Loucy (cell line): ENCODE measurements at regions not wholly inside any gene's neighbourhood (a gene's known extent, or its start where the extent isn't known, plus 50 kb on each side); places are given as distances from the start of the nearest gene placed in this dataset.

Experiments used
- H2AFZ ChIP-seq: fragments of 200-600 bp; sonication (generic); 2 replicates; pipeline ENCODE4 v1.6.0; 2016; ENCODE audit warnings: antibody characterized with exemption, mild to moderate bottlenecking, low read length, moderate library complexity
- H3F3A ChIP-seq: fragments of 200-600 bp; 2 replicates; pipeline ENCODE4 v1.6.0; 2016; ENCODE audit warnings: antibody characterized with exemption, low read depth, mild to moderate bottlenecking
- H3K27me3 ChIP-seq: fragments of 200-600 bp; sonication (generic); 2 replicates; pipeline ENCODE4 v1.6.1; 2014; ENCODE audit warnings: low read length, mild to moderate bottlenecking; ENCODE audit not compliant: insufficient read depth, poor library complexity, severe bottlenecking
- H3K36me3 ChIP-seq: fragments of 200-600 bp; sonication (generic); 2 replicates; pipeline ENCODE4 v1.6.1; 2016; ENCODE audit warnings: low read length; ENCODE audit not compliant: insufficient read depth
- H3K4me1 ChIP-seq: fragments of 200-600 bp; sonication (generic); 2 replicates; pipeline ENCODE4 v1.5.1; 2014; ENCODE audit warnings: low read length, mild to moderate bottlenecking; ENCODE audit not compliant: insufficient read depth, poor library complexity, severe bottlenecking
- H3K4me2 ChIP-seq: fragments of 200-600 bp; sonication (generic); 2 replicates; pipeline ENCODE4 v1.6.0; 2014; ENCODE audit warnings: antibody characterized with exemption, low read length, low read depth, mild to moderate bottlenecking; ENCODE audit not compliant: poor library complexity, severe bottlenecking
- H3K4me3 ChIP-seq: fragments of 200-600 bp; sonication (generic); 2 replicates; pipeline ENCODE4 v1.5.1; 2014; ENCODE audit warnings: low read length, mild to moderate bottlenecking, mixed read lengths; ENCODE audit not compliant: poor library complexity, severe bottlenecking
- H3K79me2 ChIP-seq: fragments of 200-600 bp; sonication (generic); 2 replicates; pipeline ENCODE4 v1.6.1; 2014; ENCODE audit warnings: low read length; ENCODE audit not compliant: insufficient read depth
- H3K9ac ChIP-seq: fragments of 200-600 bp; sonication (generic); 2 replicates; pipeline ENCODE4 v1.6.0; 2014; ENCODE audit warnings: mild to moderate bottlenecking, low read depth, low read length, moderate library complexity; ENCODE audit not compliant: poor library complexity, severe bottlenecking
- H3K9me2 ChIP-seq: fragments of 200-600 bp; sonication (generic); replicated peaks from 2 replicates; pipeline ENCODE4 v1.6.1; 2016; ENCODE audit warnings: low read depth, low read length, mixed read lengths
- H3K9me3 ChIP-seq: fragments of 200-600 bp; sonication (generic); 2 replicates; pipeline ENCODE4 v1.6.1; 2014; ENCODE audit warnings: mild to moderate bottlenecking, antibody characterized with exemption, low read length, low read depth; ENCODE audit not compliant: insufficient read depth
- H4K20me1 ChIP-seq: fragments of 200-600 bp; sonication (generic); 2 replicates; pipeline ENCODE4 v1.6.0; 2014; ENCODE audit warnings: antibody characterized with exemption, low read length, mild to moderate bottlenecking; ENCODE audit not compliant: insufficient read depth, poor library complexity, severe bottlenecking
- CTCF ChIP-seq: fragments of 200-600 bp; sonication (generic); conservative IDR thresholded peaks from 2 replicates; pipeline ENCODE4 v1.5.1; 2014; ENCODE audit warnings: mild to moderate bottlenecking, antibody characterized with exemption, low read length
- EZH2phosphoT487 ChIP-seq: fragments of 200-600 bp; IDR thresholded peaks from 2 replicates; pipeline ENCODE4 v1.6.1; 2018; ENCODE audit warnings: antibody characterized with exemption, mild to moderate bottlenecking, moderate library complexity, borderline replicate concordance

- Histone ChIP-seq H3K4me1 (no peaks in the 10 kb centered on the region), H3K27me3 (no peaks in the 10 kb centered on the region), H3F3A (no peaks in the 10 kb centered on the region), H3K9ac (no peak overlapping the region), H4K20me1 (no peaks in the 10 kb centered on the region), H3K79me2 (no peaks in the 10 kb centered on the region), H3K9me2 (no peaks in the 10 kb centered on the region), H3K4me2 (no peak overlapping the region), H3K4me3 (no peak overlapping the region), H3K9me3 (no peaks in the 10 kb centered on the region), H2AFZ (no peak overlapping the region), H3K36me3 (no peaks in the 10 kb centered on the region)
- TF ChIP-seq EZH2phosphoT487 (no peak), CTCF (no peak)
These were observed 692.2 kb upstream of the LINC00305 start for GRCh38 chr18:64840911-64841701.

GRCh38 chr18:64810354-64810753 is 661.5 kb upstream of the LINC00305 start:
- no peak overlapping the region for H2AFZ ChIP-seq
- no peaks in the 10 kb centered on the region for H3K9me3 ChIP-seq
- H3K9ac ChIP-seq: no peak overlapping the region
- no peaks in the 10 kb centered on the region for H4K20me1 ChIP-seq
- H3K9me2 ChIP-seq: no peaks in the 10 kb centered on the region
- H3K4me3 ChIP-seq: no peak overlapping the region
- H3K36me3 ChIP-seq: no peaks in the 10 kb centered on the region
- no peaks in the 10 kb centered on the region for H3K79me2 ChIP-seq
- H3K27me3 ChIP-seq: no peaks in the 10 kb centered on the region
- no peak for TF ChIP-seq EZH2phosphoT487
- no peak for TF ChIP-seq CTCF
- no peaks in the 10 kb centered on the region for H3F3A ChIP-seq
- H3K4me1 ChIP-seq: no peaks in the 10 kb centered on the region
- H3K4me2 ChIP-seq: no peak overlapping the region

- Histone ChIP-seq H2AFZ (no peak overlapping the region), H3K4me3 (no peak overlapping the region), H3K4me1 (no peaks in the 10 kb centered on the region), H3K36me3 (no peaks in the 10 kb centered on the region), H3K4me2 (no peak overlapping the region), H3K27me3 (no peaks in the 10 kb centered on the region), H3F3A (no peaks in the 10 kb centered on the region), H3K79me2 (no peaks in the 10 kb centered on the region), H4K20me1 (no peaks in the 10 kb centered on the region), H3K9me3 (no peaks in the 10 kb centered on the region), H3K9ac (no peak overlapping the region), H3K9me2 (no peaks in the 10 kb centered on the region)
- TF ChIP-seq CTCF (no peak), EZH2phosphoT487 (no peak)
These were observed 660.9 kb upstream of the LINC00305 start for GRCh38 chr18:64809801-64810200.
